CD4-positive, alpha-beta T cell treated with Interleukin-1 beta for 1 hour (primary cell): ENCODE measurements at regions not wholly inside any gene's neighbourhood (a gene's known extent, or its start where the extent isn't known, plus 50 kb on each side); places are given as distances from the start of the nearest gene placed in this dataset.

Source experiments
- DNase-seq, 2 donors: peaks; one replicate each; pipeline ENCODE4 v3.0.0-alpha.2; 2020 to 2022

DNA sequence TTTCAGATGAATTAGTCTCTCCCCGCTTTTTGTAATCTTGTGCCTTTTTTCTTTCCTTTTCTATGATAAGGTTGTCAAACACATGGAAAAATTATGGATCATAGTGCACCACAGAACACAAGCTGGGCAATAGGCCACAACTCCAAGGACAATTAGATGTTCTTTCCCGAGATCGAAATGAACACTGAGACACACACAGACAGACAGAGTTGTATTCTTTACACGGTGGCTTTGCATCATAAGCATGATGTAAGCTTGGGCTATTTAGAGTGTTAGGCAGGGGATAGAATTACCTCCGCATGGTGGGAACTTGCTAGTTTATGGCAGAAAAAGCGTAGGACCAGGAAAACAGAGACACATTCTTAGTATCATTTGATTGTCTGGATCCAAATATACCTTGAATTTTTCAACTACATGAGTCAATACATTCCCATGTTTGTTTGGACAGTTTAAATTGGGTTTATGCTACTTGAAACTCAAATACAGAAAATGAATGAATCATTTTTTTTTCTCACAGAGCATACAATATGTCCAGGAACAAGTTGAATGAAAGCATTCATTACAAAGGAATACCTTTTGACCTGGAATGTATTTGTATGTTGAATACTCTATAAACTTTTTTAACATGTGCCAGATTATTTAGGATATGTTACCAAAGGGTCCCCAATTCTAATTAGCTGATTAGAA is 1611.5 kb upstream of the TMEFF2 start:
- DNase-seq: no peak

DNA sequence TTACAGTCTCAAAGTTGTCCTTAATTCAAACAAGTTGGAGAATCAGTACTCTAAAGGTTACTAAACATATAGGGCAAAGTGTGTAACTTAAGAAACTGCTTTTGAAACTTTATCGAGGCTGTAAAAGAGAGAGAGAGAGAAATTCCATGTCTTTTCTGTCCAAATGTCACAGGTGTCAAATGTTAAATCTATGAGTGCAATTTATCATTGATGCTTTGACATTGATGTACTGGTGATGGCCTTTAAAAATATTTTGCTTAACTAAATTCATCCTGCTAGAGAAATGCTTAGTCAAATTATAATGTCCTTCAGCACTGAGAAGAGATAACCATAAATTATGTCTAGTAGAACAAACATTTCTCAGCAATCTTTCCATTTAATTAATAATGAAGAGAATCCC is 1602.1 kb upstream of the TMEFF2 start:
- no peak for DNase-seq

DNA sequence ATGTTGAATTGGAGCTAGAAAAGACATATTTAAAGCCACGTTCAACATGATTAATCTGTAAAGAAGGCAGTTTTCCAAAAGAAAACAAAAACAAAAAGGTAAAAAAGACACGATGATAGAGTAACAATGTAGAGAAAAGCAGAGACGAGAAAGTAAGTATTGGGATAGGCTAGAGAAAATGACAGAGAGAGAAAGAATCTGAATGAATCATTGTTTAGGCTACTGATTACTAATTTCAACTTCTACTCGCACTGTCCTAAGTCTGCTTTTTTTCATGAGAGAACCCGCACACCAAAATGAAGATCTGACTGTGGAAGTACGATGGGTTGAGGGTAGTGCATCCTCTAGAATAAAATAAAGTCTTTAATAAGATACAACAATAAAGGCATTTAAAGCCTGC is 1599.2 kb upstream of the TMEFF2 start:
- DNase-seq: no peak

DNA sequence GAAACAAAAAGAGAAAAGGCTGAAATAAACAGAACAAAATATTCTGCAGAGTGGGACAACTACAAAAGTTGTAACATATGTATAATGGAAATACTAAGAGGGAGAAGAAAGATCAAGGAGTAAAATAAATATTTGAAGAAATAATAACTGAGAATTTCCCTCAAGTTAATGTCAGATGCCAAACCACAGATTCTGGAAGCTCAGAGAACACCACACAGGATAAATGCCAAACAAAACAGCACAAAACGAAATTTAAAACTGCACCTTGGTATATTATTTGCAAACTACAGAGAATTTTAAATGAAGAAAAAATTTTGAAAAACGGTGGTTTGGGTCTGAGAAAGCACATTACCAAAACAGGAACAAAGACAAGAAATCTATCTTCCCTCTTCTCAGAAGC is 1588.9 kb upstream of the TMEFF2 start:
- DNase-seq: no peak

DNA sequence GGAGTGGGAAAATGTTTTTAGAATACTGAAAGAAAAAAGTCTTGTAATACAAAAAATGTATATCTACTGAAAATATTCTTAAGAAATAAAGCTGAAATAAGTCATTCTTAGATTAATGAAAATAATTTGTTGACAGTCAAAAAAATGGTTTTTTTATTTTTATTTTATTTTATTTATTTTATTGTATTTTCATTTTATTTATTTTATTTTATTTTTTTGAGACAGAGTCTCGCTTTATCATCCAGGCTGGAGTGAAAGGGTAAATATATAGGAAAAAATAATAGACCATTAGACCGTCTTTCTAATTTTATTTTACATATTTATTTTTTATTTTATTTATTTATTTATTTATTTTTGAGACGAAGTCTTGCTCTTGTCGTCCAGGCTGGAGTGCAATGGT is 1583.6 kb upstream of the TMEFF2 start:
- DNase-seq: no peak

DNA sequence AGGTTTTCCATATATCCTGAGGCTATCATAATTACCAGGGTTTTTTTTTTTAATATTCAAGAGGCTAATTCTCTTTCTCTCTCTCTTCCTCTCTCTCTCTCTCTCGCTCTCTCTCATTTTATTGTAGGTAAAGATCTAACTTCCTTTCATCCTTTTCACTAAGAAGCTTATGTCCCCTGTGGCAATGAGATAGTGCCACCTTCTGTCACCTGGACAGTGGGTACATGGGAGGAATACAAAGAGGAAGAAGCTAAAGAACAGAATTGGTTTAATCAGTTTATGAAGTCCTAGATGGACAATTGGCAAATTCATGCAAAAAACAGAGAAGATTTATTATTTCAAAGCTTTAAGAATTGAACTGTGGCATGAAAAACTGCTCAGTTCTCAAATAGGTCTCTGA is 1582.3 kb upstream of the TMEFF2 start:
- no peak for DNase-seq

DNA sequence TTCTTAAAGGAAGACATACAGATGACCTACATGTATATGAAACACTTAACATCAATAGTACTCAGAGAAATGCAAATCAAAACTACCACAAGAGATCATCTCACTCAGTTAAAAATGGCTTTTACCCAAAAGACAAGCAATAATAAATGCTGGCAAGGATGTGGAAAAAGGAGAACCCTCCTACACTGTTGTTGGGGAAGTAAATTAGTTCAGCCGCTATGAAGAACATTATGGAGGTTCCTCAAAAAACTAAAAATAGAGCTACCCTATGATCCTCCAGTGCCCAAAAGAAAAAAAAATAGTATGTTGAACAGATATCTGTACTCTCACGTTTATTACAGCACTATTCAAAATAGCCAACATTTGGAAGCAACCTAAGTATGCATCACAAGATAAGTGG is 1579.4 kb upstream of the TMEFF2 start:
- DNase-seq: no peak

DNA sequence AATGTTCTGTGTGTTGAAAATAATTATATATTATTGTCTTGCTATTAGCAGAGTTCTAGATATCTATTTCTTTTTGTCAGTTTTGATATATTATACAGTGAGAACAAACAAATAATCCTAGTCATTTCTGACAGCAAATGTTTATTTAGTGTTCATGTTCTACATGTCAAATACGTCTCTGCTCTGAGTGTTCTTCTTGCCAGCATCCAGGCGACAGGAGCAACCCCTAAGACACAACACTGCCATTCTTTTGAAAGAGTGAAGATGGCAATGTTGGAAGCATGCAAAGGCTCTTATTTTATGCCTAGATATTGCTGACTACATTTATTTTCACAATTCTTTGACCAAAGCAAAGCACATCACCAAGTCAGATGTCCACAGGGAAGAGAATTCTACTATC is 1556.6 kb upstream of the TMEFF2 start:
- DNase-seq: no peak

DNA sequence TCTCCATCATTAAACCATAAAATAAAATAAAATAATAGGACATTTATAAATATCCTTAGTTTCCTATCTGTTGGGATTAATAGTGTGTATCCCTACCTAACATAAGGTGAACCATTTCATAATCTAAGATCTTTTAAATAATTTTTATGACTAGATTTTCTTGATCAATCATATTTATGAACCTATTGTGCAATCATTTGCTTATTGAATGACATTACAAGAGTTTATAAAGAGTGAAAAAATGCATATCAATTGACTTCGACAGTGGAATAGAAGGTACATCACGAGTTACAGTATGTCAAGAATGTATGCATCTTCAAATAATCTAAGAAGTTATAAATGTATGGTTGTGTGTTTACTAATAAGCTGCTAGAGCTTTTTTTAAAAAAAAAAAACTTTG is 1554.8 kb upstream of the TMEFF2 start:
- no peak for DNase-seq

DNA sequence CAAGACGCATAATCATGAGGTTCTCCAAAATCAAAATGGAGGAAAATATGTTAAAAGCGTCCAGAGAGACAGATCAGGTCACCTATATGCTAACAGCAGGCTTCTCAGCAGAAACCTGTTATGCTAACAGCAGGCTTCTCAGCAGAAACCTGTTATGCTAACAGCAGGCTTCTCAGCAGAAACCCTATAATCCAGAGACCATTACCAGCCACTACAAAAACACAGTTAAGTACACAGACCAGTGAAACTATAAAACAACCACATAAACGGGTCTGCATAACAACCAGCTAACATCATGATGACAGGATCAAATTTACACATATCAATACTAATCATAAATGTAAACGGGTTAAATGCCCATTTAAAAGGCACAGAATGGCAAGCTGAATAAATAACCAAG is 1548.4 kb upstream of the TMEFF2 start:
- DNase-seq: no peak

DNA sequence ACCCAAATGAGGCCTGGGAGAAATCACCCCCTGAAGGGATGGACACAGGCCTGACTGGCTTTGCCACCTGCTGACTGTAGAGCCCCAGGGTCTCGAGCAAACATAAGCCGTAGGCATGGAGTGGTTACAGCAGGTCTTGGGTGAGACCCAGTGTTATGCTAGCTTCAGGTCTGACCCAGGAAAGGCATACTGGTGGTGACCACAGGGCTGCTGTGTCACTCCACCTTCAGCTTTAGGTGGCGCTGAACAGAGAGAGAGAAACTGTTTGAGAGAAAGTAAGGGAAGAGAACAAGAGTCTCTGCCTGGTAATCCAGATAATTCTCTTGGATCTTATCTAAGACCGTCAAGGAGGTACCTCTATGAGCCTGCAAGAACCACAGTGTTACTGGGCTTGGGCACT is 1544.2 kb upstream of the TMEFF2 start:
- no peak for DNase-seq

DNA sequence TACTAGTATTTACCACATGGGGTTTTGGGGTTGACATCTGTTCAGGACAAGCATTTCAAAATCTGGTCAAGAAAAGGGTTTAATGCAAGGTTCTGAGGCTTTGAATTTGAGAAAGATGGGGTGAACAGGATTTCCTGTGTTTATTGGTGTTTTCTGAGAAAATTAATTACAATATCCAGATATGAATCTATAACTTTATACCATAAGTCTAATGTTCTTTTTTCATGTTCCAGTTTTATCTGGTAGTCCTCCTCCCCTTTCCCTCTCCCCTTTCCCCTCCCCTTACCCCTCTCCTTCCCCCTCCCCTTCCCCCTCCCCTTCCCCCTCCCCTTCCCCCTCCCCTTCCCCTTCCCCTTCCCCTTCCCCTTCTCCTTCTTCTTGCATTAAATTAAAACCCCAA is 1518.2 kb upstream of the TMEFF2 start:
- no peak for DNase-seq

DNA sequence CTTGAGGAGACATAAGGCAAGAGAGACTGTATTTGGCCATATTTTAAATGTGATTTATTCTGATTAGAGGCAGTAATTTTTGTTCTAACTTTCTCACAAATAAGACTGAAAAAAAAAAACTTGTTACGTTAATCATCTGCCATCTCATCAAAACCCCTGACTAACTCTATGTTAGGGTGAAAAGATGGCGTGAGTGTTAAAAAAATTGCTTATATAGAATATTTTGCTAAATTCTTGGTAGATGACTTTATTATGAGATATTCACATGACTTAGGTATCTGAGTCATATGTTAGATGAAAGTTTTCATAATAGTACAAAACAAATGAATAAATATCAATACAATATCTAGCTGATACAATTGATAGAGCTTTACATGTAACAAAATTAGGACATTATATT is 1508.7 kb upstream of the TMEFF2 start:
- DNase-seq: no peak

DNA sequence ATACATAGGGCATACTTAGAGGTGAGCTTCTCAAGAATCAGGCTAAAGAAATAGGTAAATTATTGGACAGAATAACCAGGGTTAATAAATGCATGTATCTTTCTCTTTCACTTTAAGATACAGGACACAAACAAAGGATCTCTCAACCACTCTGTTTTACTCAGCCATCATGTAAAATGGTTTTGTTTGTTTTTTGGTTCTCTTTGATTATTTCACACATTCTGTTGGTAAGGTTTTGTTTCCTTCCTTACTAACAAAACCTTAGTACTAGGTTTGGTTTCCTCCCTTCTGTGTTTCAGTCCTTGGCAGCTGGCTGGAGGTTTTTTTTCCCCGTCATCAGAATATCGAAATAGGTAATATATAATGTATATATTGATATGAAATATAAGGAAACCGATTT is 1506.8 kb upstream of the TMEFF2 start:
- no peak for DNase-seq

DNA sequence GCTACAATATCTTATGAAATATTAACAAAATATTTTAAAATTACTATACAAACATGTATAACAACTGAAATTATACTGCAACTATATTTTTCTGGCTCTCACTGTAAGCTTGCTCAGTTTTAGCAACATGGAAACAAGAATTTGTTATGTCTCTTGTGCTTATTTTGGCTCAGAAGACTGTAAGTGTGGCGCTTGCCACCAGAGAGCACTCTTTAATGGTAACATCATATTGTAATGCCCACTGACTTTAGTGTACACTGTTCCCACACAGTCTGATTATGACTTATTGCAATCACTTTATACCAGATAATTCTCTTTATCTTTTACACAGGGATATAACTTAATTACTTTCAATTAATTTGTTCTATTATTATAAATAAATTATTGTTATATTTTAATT is 1500.6 kb upstream of the TMEFF2 start:
- no peak for DNase-seq

DNA sequence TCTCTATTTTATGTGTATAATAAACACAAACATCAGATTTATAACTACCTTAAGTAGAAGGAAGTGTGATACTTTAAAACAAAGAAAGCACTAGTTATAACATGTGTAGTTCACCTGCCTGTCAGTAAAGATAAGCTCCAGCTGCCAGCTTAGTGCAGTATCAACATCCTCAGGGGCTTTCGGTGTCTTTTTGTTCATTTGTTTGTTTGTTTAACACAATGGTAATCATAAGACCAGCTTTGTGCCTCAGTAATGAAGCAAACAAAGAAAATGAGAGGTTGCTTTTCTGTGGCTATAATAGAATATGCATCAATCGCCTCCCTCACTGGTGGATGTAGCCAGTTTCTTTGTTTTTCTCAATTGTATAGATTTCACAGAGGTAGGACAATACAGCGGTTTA is 1499.0 kb upstream of the TMEFF2 start:
- no peak for DNase-seq

DNA sequence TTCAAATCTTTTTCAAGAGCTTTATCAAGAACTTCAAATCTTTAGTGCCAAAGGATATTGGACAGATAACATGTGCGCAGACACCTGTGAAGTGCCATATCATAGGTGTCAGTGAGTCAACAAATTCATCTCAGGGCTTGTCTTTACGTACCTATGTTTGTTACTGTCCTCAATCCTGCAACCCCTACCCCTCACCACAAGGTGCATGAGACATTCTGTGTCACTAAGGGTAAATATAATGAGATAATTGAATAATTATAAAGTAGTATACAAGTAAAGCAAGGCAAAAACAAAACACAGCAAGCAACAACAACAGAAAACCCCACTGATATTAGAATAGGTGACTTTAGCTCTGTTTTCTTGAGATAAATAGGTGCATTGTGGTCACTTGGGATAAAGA is 1495.8 kb upstream of the TMEFF2 start:
- no peak for DNase-seq

DNA sequence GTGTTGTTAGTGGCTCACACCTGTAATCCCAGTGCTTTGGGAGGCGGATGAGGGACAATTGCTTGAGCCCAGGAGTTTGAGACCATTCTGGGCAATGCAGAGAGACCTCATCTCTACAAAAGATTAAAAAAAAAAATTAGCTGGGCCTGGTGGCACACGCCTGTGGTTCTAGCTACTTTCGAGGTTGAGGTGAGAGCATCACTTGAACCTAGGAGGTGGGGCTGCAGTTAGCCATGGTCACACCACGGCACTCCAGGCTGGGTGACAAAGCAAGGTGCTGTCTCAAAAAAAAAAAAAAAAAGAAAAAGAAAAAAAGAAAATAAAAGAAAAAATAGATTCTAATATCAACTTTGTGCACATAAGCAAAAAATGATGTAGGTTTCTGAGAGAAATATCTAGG is 1492.5 kb upstream of the TMEFF2 start:
- no peak for DNase-seq

DNA sequence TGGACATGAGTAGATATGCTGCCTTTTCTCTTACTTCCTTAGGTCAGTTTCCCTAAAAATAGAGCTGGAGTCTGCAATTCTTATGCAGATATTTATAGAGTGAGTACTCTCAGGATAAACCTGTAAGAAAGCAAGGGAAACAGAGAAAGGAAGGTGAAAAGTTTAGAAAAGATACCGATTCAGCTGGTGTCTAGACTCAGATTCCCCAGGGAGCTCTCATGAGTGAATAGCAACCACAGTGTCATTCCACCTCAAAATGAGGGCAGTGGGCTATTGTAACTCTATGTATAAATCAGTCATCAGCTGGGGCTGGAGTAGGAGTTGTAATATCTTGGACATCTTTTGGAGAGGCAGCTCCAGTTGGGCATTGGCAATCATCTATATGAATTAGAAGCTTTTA is 1485.1 kb upstream of the TMEFF2 start:
- no peak for DNase-seq

DNA sequence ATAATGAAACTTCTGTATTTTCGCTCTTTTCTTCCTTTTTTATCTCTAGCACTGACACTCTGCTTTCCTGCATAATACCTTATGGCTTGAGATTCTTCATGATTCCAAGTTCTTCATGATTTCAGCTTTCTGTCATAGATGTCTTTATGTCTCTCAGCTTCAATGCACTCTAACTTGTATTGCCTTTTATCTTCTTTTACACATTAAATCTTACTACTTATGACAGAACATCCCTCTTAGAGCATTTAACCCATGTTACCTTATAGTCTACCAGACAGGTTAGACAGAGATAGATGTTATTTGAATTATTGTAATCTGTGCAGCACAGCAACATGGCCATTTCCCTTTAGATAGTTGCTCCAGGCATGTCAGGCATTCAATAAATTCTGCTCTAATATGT is 1475.7 kb upstream of the TMEFF2 start:
- DNase-seq: no peak

DNA sequence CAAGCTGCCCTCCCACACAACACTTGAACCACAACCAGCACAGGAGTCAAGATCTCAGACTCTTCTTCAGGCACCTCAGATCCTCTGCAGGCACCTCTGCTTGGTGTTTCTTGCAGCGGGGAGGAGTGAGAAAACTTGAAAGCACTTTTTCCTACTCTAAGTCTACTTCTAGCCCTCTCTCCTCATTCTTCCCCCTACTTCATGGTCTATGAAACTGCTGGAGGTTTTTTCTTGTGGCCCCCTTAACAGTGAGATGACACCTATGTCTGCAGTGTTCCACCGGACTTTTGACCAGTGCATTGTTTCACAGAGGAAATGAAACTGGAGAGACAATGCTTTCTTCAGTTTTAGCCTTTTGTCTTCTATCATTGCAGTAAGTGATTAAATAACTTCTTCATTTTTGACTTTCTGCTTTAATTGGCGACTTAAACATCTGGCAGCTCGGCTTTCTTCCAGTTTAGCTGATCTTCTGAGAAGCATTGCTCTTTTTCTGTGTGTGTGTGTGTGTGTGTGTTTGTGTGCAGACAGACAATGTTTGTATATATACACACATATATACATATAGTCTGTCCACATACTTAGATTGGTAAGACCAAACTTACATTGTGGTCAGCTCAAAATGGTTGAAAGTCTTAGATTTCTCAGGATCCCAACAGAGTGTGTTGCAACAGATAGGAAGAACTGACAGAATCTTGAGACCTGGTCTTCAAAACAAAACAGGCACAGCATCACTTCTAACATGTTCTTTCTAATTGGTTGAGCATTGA is 1474.0 kb upstream of the TMEFF2 start:
- no peak for DNase-seq

DNA sequence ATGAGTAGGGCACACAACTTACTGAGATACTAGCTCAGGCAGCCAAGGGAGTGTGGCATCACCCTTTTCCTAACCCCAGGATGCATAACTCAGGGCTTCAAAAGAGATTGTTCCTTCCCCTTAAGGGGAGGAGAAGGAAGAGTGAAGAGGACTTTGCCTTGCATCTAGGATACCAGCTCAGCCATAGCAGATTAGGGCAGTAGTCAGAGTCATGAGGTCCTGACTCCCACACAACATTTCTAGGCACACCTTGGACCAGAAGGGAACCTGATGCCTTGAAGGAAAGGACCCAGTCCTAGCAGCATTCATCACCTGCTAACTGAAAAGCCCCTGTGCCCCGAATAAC is 1433.2 kb upstream of the TMEFF2 start:
- no peak for DNase-seq

DNA sequence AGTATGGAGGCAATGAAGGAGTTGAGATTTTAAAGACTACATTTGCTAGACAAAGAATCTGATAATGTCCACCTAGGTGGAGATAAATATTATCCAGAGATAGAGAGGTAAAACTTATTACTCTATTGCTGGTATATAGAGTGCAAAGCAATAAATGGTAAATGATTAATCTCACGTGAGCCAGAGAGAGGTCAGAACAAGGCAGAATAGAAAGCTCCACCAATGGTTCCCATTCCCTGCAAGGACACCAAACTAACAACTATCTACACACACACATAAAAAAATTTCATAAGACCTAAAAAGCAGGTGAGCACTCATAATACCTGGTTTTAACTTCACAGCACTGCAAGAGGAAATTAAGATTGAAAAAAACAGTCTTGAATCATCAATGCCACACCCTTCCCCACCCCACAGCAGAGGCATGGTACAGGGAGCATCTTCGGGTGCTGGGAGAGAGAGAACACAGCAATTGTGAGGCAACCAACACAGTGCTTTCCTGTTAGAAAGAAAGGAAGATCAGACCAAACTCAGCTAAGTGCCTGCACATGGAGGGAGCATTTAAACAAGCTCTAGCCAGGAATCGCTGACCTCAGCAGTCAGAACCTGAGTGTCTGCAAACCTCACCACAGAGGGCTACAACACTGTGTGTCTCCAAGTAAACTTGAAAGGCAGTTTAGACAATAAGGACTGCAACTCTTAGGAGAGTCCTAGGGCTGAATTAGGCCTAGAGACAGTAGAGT is 1432.6 kb upstream of the TMEFF2 start:
- DNase-seq: no peak

DNA sequence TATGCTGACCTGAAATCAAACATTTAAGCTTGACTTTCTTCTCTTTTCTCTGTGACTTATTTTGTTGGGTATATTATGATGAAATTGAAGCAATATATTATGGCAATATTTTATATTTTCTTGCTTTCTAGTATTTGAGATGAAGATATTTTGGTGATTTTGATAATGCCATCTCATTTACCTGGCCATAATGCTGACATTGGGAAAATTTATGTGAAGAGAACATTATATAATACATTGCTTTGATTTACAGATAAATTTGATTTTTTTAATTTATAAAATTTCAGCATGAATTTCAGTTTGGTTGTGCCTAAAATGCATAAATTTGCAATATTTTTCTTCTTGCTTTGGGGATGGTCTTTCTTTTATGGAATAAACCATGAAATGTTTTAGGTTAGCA is 1413.7 kb upstream of the TMEFF2 start:
- DNase-seq: no peak
